CD14-positive monocyte (primary cell): ENCODE measurements at regions not wholly inside any gene's neighbourhood (a gene's known extent, or its start where the extent isn't known, plus 50 kb on each side); places are given as distances from the start of the nearest gene placed in this dataset.
"Not testable (repeated sequence)": the region's sequence is repeated elsewhere in the genome, so short reads cannot be mapped to it uniquely, and the experiment has no call there.

Source experiments
- DNase-seq, 3 donors: peaks; one replicate each; pipeline ENCODE4 v3.0.0-alpha.2; 2011 to 2022
- H2AFZ ChIP-seq: 2 replicates; pipeline ENCODE4 v1.6.0; 2012; ENCODE audit warnings: mild to moderate bottlenecking, low read depth, low read length, inconsistent platforms; ENCODE audit not compliant: insufficient read depth, poor library complexity, severe bottlenecking
- H3K27ac ChIP-seq, 2 donors: 1 replicate in 1 of 2; 2 replicates in 1 of 2; pipeline ENCODE4 v1.5.1; 2012 to 2013; ENCODE audit warnings: low read length in 2 of 2, control low read depth in 1 of 2, inconsistent platforms in 1 of 2, low read depth in 1 of 2, mild to moderate bottlenecking in 1 of 2
- H3K27me3 ChIP-seq, 2 donors: one replicate each; pipeline versions ENCODE4 v1.6.0 to v1.6.1; 2011 to 2013; ENCODE audit warnings: low read length in 2 of 2; ENCODE audit not compliant: control insufficient read depth in 2 of 2, insufficient read depth in 2 of 2
- H3K36me3 ChIP-seq, 2 donors: replicated peaks in 1 of 2; 1 replicate in 1 of 2; 2 replicates in 1 of 2; pipeline versions ENCODE4 v1.5.1 to v1.6.1; 2012 to 2013; ENCODE audit warnings: low read length in 2 of 2, control low read depth in 1 of 2, inconsistent platforms in 1 of 2, mild to moderate bottlenecking in 1 of 2; ENCODE audit not compliant: insufficient read depth in 2 of 2, control insufficient read depth in 1 of 2
- H3K4me1 ChIP-seq, 2 donors: 1 replicate in 1 of 2; 2 replicates in 1 of 2; pipeline versions ENCODE4 v1.5.1 to v1.6.1; 2012 to 2013; ENCODE audit warnings: low read length in 2 of 2, control low read depth in 1 of 2, inconsistent platforms in 1 of 2, mild to moderate bottlenecking in 1 of 2, moderate library complexity in 1 of 2; ENCODE audit not compliant: insufficient read depth in 2 of 2, control insufficient read depth in 1 of 2
- H3K4me2 ChIP-seq: replicated peaks from 2 replicates; pipeline ENCODE3; 2012; ENCODE audit warnings: low read length, moderate library complexity, mild to moderate bottlenecking; ENCODE audit not compliant: poor library complexity, severe bottlenecking; ENCODE audit errors: extremely low read depth
- H3K4me3 ChIP-seq, 3 experiments: fragments of 200-600 bp in 1 of 3; sonication (generic) in 1 of 3; replicated peaks in 1 of 3; 1 replicate in 2 of 3; 2 replicates in 1 of 3; pipeline ENCODE4 v1.5.1; 2011 to 2013; ENCODE audit warnings: low read length in 3 of 3, mild to moderate bottlenecking in 3 of 3, control low read depth in 2 of 3, low read depth in 2 of 3, inconsistent platforms in 1 of 3, moderate library complexity in 1 of 3
- H3K79me2 ChIP-seq: 2 replicates; pipeline ENCODE4 v1.6.0; 2012; ENCODE audit warnings: mild to moderate bottlenecking, control low read depth, inconsistent platforms, low read length, moderate library complexity; ENCODE audit not compliant: insufficient read depth
- H3K9ac ChIP-seq: 2 replicates; pipeline ENCODE4 v1.6.0; 2017; ENCODE audit warnings: low read length, mild to moderate bottlenecking; ENCODE audit not compliant: insufficient read depth, poor library complexity, severe bottlenecking
- H3K9me3 ChIP-seq, 2 donors: replicated peaks in 1 of 2; 1 replicate in 1 of 2; 2 replicates in 1 of 2; pipeline versions ENCODE4 v1.5.1 to v1.6.1; 2012 to 2013; ENCODE audit warnings: low read length in 2 of 2, control low read depth in 1 of 2; ENCODE audit not compliant: control insufficient read depth in 1 of 2, insufficient read depth in 1 of 2
- H4K20me1 ChIP-seq: 2 replicates; pipeline ENCODE4 v1.6.0; 2012; ENCODE audit warnings: mild to moderate bottlenecking, low read length, control low read depth, moderate library complexity; ENCODE audit not compliant: insufficient read depth
- H3K27ac Mint-ChIP-seq, 7 donors: one replicate each; pipeline ENCODE4 v1.8.0; 2020; ENCODE audit warnings: mild to moderate bottlenecking in 7 of 7, mixed read lengths in 7 of 7, moderate library complexity in 6 of 7, inconsistent platforms in 2 of 7
- H3K27me3 Mint-ChIP-seq, 3 donors: one replicate each; pipeline ENCODE4 v1.8.0; 2021 to 2022; ENCODE audit warnings: low read depth in 3 of 3, mild to moderate bottlenecking in 3 of 3, mixed read lengths in 3 of 3, moderate library complexity in 3 of 3, inconsistent platforms in 1 of 3
- H3K36me3 Mint-ChIP-seq, 2 donors: one replicate each; pipeline ENCODE4 v1.8.0; 2020; ENCODE audit warnings: mixed read lengths in 2 of 2, inconsistent platforms in 1 of 2, mild to moderate bottlenecking in 1 of 2
- H3K4me1 Mint-ChIP-seq: one replicate; pipeline ENCODE4 v1.8.0; 2020; ENCODE audit warnings: mild to moderate bottlenecking, mixed read lengths
- H3K4me3 Mint-ChIP-seq, 2 donors: one replicate each; pipeline ENCODE4 v1.8.0; 2020; ENCODE audit warnings: mild to moderate bottlenecking in 2 of 2, mixed read lengths in 2 of 2, moderate library complexity in 1 of 2
- H3K9me3 Mint-ChIP-seq, 7 donors: one replicate each; pipeline ENCODE4 v1.8.0; 2020 to 2022; ENCODE audit warnings: mixed read lengths in 7 of 7, mild to moderate bottlenecking in 6 of 7, moderate library complexity in 6 of 7, inconsistent platforms in 2 of 7
- WGBS: methylation state at CpG from one replicate; pipeline ENCODE4 v1.1.5; 2013; ENCODE audit warnings: missing lambda C conversion rate; ENCODE audit not compliant: insufficient coverage; 5-methylcytosine and 5-hydroxymethylcytosine counted together
- intact Hi-C, 2 donors: fragments of 100-400 bp; cut with micrococcal nuclease; formaldehyde crosslinking; loops; one replicate each; pipeline versions ENCODE4 v1.15.0 to v1.15.1; 2023
- TF ChIP-seq, protein P1 (sequence below): fragments of 200-600 bp; IDR thresholded peaks from one replicate; pipeline ENCODE4 v1.8.0; 2022; ENCODE audit warnings: antibody characterized with exemption, mild to moderate bottlenecking

DNA sequence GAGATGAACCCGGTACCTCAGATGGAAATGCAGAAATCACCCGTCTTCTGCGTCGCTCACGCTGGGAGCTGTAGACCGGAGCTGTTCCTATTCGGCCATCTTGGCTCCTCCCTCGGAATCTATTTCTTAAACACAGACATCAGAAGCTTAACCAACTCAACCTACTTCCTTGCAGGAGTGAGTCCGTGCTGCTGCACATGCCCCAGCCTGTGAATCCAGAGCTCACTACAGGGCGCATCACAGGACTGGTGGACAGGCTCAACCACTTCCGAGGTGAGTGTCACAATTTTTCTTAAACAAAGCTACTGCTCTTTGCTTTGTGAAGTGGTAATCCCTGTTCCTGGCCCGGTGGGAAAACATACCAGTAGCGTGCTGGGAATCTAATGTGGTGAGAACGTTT lies 353.4 kb downstream of the SRGAP2C start:
- H3K4me3 ChIP-seq, H3K4me2 ChIP-seq, H3K27me3 Mint-ChIP-seq, H3K4me1 ChIP-seq, H3K79me2 ChIP-seq, H3K4me3 Mint-ChIP-seq, H3K4me1 Mint-ChIP-seq, H3K36me3 Mint-ChIP-seq, DNase-seq, H3K27me3 ChIP-seq, H4K20me1 ChIP-seq, H3K27ac Mint-ChIP-seq, H2AFZ ChIP-seq, H3K9ac ChIP-seq, intact Hi-C loops, H3K36me3 ChIP-seq, H3K9me3 Mint-ChIP-seq, H3K27ac ChIP-seq, H3K9me3 ChIP-seq: not testable (repeated sequence)
- WGBS: 96% methylated on average over 5 of the region's 14 CpGs

DNA sequence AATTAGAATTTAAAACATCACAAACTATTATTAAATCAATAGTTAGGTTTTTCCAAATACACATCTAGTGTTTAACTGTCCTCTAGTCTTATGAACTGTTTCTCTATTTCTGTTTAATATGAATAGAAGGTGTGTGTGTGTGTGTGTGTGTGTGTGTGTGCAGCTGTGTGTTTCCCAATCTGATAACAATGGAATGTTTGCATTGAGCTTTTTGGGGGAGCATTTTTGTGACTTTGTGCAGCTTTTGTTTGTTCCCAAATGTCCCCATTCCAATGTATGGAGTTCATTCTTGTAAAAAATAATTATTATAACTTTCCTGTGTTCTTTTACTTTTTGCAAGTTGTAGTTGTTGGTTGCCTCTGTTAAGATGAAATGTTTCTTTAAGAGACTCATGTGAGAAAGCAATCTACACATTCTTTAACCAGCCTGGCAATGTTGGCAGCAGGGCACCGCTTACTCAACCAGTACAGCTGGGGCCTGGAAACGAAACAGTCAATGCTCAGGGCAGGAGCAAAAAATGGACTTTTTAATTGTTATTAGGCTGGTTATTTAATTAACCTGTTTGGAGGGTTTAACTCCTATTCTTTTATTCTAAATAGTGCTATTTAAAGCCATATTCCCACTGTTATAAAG lies 354.3 kb downstream of the SRGAP2C start:
- TF ChIP-seq, protein P1, sequence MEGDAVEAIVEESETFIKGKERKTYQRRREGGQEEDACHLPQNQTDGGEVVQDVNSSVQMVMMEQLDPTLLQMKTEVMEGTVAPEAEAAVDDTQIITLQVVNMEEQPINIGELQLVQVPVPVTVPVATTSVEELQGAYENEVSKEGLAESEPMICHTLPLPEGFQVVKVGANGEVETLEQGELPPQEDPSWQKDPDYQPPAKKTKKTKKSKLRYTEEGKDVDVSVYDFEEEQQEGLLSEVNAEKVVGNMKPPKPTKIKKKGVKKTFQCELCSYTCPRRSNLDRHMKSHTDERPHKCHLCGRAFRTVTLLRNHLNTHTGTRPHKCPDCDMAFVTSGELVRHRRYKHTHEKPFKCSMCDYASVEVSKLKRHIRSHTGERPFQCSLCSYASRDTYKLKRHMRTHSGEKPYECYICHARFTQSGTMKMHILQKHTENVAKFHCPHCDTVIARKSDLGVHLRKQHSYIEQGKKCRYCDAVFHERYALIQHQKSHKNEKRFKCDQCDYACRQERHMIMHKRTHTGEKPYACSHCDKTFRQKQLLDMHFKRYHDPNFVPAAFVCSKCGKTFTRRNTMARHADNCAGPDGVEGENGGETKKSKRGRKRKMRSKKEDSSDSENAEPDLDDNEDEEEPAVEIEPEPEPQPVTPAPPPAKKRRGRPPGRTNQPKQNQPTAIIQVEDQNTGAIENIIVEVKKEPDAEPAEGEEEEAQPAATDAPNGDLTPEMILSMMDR: no peak
- Mint-ChIP-seq H3K36me3 (no peaks in the 10 kb centered on the region), H3K27ac (no peak overlapping the region), H3K27me3 (no peaks in the 10 kb centered on the region), H3K4me3 (no peak overlapping the region), H3K4me1 (no peaks in the 10 kb centered on the region), H3K9me3 (peaks cover 0 to 4% (median 0%) of the 10 kb centered on the region in 7 donors)
- intact Hi-C loops: no loop called here
- H4K20me1 ChIP-seq: no peaks in the 10 kb centered on the region
- H3K79me2 ChIP-seq: no peaks in the 10 kb centered on the region
- no peak overlapping the region for H2AFZ ChIP-seq
- H3K4me2 ChIP-seq: no peak overlapping the region
- no peaks in the 10 kb centered on the region for H3K4me1 ChIP-seq
- no peak overlapping the region for H3K9ac ChIP-seq
- no peak overlapping the region for H3K27ac ChIP-seq
- no CpG with 5 or more reads among the region's 2 CpGs for WGBS
- no peaks in the 10 kb centered on the region for H3K9me3 ChIP-seq
- no peaks in the 10 kb centered on the region for H3K36me3 ChIP-seq
- no peaks in the 10 kb centered on the region for H3K27me3 ChIP-seq
- H3K4me3 ChIP-seq: no peak overlapping the region
- no peak for DNase-seq

DNA sequence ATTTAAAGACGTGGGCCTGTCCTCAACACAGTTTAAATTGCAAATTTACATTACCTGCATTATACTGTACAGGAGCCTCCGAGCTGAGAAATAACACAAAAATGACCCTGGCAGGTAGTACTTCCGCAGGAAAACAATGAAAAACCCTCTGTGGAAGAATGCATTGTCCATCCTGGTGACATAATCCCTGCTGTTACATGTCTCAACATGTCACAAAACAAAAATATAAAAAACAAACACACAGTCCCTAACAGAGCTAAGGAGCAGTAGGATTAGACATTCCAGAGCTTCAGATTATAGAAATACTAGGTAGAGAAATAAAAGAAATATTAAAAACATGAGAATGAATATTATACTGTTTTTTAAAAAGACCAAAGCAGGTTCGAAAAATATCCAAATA lies 359.2 kb downstream of the SRGAP2C start:
- H3K79me2 ChIP-seq, H3K4me1 Mint-ChIP-seq, H3K4me2 ChIP-seq, DNase-seq, H2AFZ ChIP-seq, H3K27me3 Mint-ChIP-seq, H3K9me3 Mint-ChIP-seq, H3K4me1 ChIP-seq, H3K9ac ChIP-seq, H4K20me1 ChIP-seq, intact Hi-C loops, H3K9me3 ChIP-seq, H3K27me3 ChIP-seq, H3K27ac Mint-ChIP-seq, H3K36me3 Mint-ChIP-seq, H3K27ac ChIP-seq, H3K4me3 ChIP-seq, H3K4me3 Mint-ChIP-seq, H3K36me3 ChIP-seq: not testable (repeated sequence)
- no CpG with 5 or more reads among the region's 4 CpGs for WGBS
